ENCODE measurements at regions not wholly inside any gene's neighbourhood (a gene's known extent, or its start where the extent isn't known, plus 50 kb on each side); places are given as distances from the start of the nearest gene placed in this dataset.

DNA sequence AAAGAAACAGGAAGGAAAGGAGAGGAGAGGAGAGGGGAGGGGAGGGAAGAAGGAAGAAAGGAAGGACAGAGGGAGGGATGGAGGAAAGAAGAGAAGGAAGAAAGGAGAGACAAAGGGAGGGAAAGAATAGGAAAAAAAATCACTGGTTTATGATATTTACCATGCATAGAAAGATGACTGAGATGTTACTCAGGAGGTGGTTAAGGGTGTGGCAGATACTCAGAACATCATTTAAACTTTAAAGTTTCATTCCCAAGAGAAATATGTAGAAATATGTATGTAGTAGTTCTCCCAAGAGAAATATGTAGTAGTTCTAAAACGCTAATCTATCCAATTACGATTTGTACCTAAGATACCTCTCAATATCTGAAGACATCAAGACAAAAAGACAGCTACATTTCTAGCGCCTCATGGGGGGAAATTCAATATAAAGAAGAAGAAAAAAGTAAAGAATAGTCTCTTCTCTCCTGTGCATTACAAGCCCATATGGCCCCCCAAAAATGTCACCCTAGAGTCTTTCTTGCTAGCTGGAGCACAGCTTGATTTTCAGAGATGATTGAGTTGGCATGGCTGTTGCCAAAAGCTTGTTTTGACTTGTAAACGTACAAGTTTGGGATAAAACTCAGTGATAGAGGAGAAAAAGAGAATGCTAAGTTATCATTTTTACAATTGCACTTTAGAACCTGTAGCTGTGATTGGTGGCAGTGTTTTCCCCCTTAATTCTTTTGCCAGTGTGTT, 539.2 kb downstream of the CDH26 start:
- Histone ChIP-seq H3K36me3 (no peaks in the 10 kb centered on the region), H3K27ac (no peak overlapping the region), H3K9me3 (replicated peaks) (no peaks in the 10 kb centered on the region), H3K4me3 (no peak overlapping the region), H3K27me3 (replicated peaks) (no peaks in the 10 kb centered on the region; the same call in 1 of the 2 replicates), H3K4me1 (replicated peaks) (no peaks in the 10 kb centered on the region)
- DNase-seq (ENCODE audit: low read depth in 1 of 2, low spot score in 2 of 2): no peak

GRCh38 chr20:60500038-60500701, 541.9 kb downstream of the CDH26 start:
- no peak overlapping the region for H3K4me3 ChIP-seq
- no peaks in the 10 kb centered on the region for H3K36me3 ChIP-seq
- no peaks in the 10 kb centered on the region for H3K4me1 ChIP-seq (replicated peaks)
- no peaks in the 10 kb centered on the region for H3K9me3 ChIP-seq (replicated peaks)
- 0 out of 2 replicates have a peak, but pooled peaks cover 5% of the 10 kb centered on the region for H3K27me3 ChIP-seq (replicated peaks)
- H3K27ac ChIP-seq: no peak overlapping the region
- no peak for DNase-seq (ENCODE audit: low read depth in 1 of 2, low spot score in 2 of 2)

GRCh38 chr20:60501048-60501447, 542.8 kb downstream of the CDH26 start:
- Histone ChIP-seq H3K9me3 (replicated peaks) (no peaks in the 10 kb centered on the region), H3K4me1 (replicated peaks) (no peaks in the 10 kb centered on the region), H3K27me3 (replicated peaks) (0 out of 2 replicates have a peak, but pooled peaks cover 5% of the 10 kb centered on the region), H3K27ac (no peak overlapping the region), H3K36me3 (no peaks in the 10 kb centered on the region), H3K4me3 (no peak overlapping the region)
- no peak for DNase-seq (ENCODE audit: low read depth in 1 of 2, low spot score in 2 of 2)

DNA sequence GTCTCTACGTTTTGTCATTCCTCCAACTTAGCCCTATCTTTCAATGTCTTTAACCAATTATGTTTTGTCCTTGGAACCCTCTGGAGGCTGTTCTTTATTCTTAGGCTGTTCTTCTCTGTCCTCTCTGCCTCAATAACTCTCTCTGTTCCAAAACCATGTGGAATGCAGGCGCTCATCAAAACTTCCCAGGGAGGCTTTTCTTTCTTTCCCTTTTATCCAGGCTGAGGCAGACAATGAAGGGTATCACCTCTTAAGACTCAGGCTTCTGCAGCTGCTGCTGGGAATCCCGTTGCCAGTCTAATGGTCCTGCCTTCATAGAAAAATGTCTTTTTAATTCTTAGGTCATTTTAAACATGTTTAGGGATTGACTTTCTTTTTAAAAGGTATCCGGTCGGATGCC, 544.7 kb downstream of the CDH26 start:
- H3K4me3 ChIP-seq: no peak overlapping the region
- H3K9me3 ChIP-seq (replicated peaks): no peaks in the 10 kb centered on the region
- no peak overlapping the region for H3K27ac ChIP-seq
- H3K27me3 ChIP-seq (replicated peaks): 0 out of 2 replicates have a peak, but pooled peaks cover 5% of the 10 kb centered on the region
- H3K4me1 ChIP-seq (replicated peaks): no peaks in the 10 kb centered on the region
- DNase-seq (ENCODE audit: low read depth in 1 of 2, low spot score in 2 of 2): no peak
- H3K36me3 ChIP-seq: no peaks in the 10 kb centered on the region

- no peaks in the 10 kb centered on the region for H3K4me1 ChIP-seq (replicated peaks)
- H3K9me3 ChIP-seq (replicated peaks): no peaks in the 10 kb centered on the region
- no peak overlapping the region for H3K4me3 ChIP-seq
- DNase-seq (ENCODE audit: low read depth in 1 of 2, low spot score in 2 of 2): no peak
- H3K27me3 ChIP-seq (replicated peaks): 0 out of 2 replicates have a peak, but pooled peaks cover 5% of the 10 kb centered on the region
- H3K36me3 ChIP-seq: no peaks in the 10 kb centered on the region
- no peak overlapping the region for H3K27ac ChIP-seq
Observed at GRCh38 chr20:60505423-60505822, 547.2 kb downstream of the CDH26 start.

DNA sequence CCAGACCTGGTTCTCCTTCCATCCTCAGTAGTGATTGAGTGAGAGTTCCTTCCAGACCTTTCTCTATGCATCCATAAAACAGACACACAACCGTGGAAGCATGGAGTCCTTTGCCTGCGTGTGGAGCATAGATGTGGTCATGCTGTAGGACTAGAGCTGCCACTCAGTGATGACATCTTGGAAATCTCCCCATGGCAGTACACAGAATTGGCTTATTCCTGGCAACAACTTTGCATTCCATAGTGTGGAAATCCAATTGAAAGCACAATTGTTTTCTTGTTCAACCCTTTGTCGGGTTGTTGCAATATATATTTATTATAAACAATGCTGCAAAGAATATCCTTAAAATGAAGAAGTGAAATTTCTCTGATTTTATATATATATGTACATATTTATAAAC, 547.8 kb downstream of the CDH26 start:
- Histone ChIP-seq H3K27me3 (replicated peaks) (0 out of 2 replicates have a peak, but pooled peaks cover 5% of the 10 kb centered on the region), H3K27ac (no peak overlapping the region), H3K36me3 (no peaks in the 10 kb centered on the region), H3K4me3 (no peak overlapping the region), H3K9me3 (replicated peaks) (no peaks in the 10 kb centered on the region), H3K4me1 (replicated peaks) (no peaks in the 10 kb centered on the region)
- DNase-seq (ENCODE audit: low read depth in 1 of 2, low spot score in 2 of 2): no peak

DNA sequence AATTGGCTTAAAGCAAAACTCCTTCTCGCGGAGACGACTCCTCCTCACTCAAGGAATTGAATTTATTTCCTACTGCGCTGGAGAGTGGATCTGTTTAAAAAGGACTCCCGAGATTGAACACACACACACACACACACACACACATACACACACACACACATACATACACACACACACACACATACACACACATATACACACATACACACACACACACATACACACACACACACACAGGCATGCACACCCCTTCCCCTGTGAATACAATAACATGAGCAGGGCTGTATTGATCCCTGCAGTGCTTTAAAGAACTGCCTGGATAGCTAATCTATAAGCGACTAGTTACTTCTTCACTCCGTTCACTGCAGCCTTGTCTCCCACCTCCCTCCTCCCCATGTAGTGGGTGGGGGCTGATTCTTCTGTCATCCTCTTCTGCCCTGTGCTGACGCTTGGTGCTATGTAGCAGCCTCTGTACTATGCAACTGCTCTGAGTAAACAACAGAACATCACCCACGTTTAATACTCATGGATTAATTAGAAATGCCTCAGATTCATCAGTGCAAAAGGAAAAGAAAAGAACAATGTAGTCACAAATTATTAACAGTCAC, 549.0 kb downstream of the CDH26 start:
- H3K27ac ChIP-seq: no peak overlapping the region
- H3K4me3 ChIP-seq: no peak overlapping the region
- H3K27me3 ChIP-seq (replicated peaks): 0 out of 2 replicates have a peak, but pooled peaks cover 5% of the 10 kb centered on the region
- H3K9me3 ChIP-seq (replicated peaks): peaks cover 4% of the 10 kb centered on the region; the same call in 1 of the 2 replicates
- peaks cover 7% of the 10 kb centered on the region for H3K4me1 ChIP-seq (replicated peaks)
- no peak for DNase-seq (ENCODE audit: low read depth in 1 of 2, low spot score in 2 of 2)
- no peaks in the 10 kb centered on the region for H3K36me3 ChIP-seq

DNA sequence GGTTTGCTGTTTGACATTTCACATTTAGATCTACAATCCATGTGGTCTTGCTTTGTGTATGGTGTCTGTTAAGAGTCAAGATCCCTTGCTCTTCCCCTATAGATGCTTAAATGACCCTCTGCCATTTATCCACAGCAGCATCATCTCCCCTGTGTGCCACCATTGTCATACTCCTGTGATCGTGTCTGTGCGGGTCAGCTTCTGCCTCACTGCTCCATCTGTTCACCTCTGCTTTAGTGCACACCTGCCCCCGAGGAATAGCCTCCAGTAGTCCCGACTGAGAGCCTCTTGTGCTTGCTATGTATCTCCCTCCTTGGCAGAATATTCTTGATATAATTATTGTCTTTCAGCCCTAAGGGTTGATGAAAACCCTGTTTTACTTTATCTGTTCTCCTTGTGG, 551.2 kb downstream of the CDH26 start:
- H3K36me3 ChIP-seq: no peaks in the 10 kb centered on the region
- H3K9me3 ChIP-seq (replicated peaks): peaks cover 4% of the 10 kb centered on the region
- no peaks in the 10 kb centered on the region for H3K27me3 ChIP-seq (replicated peaks)
- no peak for DNase-seq (ENCODE audit: low read depth in 1 of 2, low spot score in 2 of 2)
- H3K4me3 ChIP-seq: no peak overlapping the region
- H3K27ac ChIP-seq: no peak overlapping the region
- H3K4me1 ChIP-seq (replicated peaks): peaks cover 17% of the 10 kb centered on the region

GRCh38 chr20:60510356-60510755, 552.1 kb downstream of the CDH26 start:
- no peak for DNase-seq (ENCODE audit: low read depth in 1 of 2, low spot score in 2 of 2)
- H3K36me3 ChIP-seq: no peaks in the 10 kb centered on the region
- peaks cover 17% of the 10 kb centered on the region for H3K4me1 ChIP-seq (replicated peaks)
- no peak overlapping the region for H3K27ac ChIP-seq
- no peaks in the 10 kb centered on the region for H3K27me3 ChIP-seq (replicated peaks)
- H3K9me3 ChIP-seq (replicated peaks): peaks cover 4% of the 10 kb centered on the region
- H3K4me3 ChIP-seq: no peak overlapping the region

DNA sequence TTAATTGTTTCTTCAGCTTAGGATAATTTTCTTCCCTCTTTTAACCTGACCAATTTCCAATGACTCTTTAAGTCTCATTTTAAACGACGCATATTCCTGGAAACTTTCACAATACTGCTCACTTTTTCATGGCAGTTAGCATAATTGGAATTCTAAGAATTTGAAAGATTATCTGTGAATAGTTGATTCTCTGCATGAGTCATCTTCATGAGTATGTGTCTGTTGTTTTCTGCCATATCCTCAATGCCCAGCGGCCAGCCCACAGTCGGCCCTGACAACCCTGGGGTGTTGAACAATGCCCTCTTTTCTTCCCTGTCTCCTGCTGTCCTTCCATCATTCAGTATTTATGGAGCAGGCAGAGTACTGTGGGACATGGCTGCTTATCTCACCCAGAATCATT, 554.2 kb downstream of the CDH26 start:
- DNase-seq (ENCODE audit: low read depth in 1 of 2, low spot score in 2 of 2): peak; percentile 65 to 67
- Histone ChIP-seq H3K27ac (peak overlapping the region; percentile 68), H3K4me1 (replicated peaks) (peaks cover 17% of the 10 kb centered on the region), H3K9me3 (replicated peaks) (peaks cover 4% of the 10 kb centered on the region), H3K27me3 (replicated peaks) (no peaks in the 10 kb centered on the region), H3K4me3 (no peak overlapping the region), H3K36me3 (no peaks in the 10 kb centered on the region)

DNA sequence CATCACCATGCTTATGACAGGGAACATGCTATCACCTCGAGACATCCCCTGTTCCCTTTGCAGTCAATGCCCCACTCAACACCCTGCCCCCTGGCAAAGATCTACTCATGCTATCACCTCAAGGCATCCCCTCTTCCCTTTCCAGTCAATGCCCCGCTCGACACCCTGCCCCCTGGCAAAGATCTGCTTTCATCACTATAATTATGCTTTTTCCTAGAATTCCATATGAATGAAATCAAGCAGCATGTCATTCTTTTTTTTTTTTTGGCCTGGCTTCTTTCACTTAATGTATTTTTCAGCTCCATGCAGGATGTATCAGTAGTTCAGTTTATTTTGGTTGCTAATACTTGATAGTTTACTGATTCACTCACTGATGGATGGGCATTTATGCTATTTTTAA, 554.9 kb downstream of the CDH26 start:
- H3K4me1 ChIP-seq (replicated peaks): peaks cover 17% of the 10 kb centered on the region
- no peak for DNase-seq (ENCODE audit: low read depth in 1 of 2, low spot score in 2 of 2)
- no peaks in the 10 kb centered on the region for H3K27me3 ChIP-seq (replicated peaks)
- H3K4me3 ChIP-seq: no peak overlapping the region
- H3K27ac ChIP-seq: peak overlapping the region; percentile 60; the same call in 1 of the 2 replicates
- H3K9me3 ChIP-seq (replicated peaks): peaks cover 4% of the 10 kb centered on the region
- no peaks in the 10 kb centered on the region for H3K36me3 ChIP-seq

- no peak for DNase-seq (ENCODE audit: low read depth in 1 of 2, low spot score in 2 of 2)
- no peaks in the 10 kb centered on the region for H3K27me3 ChIP-seq (replicated peaks)
Observed at GRCh38 chr20:60516442-60516841, 558.2 kb downstream of the CDH26 start.

GRCh38 chr20:60518022-60518421, 559.8 kb downstream of the CDH26 start:
- no peak for DNase-seq (ENCODE audit: low read depth in 1 of 2, low spot score in 2 of 2)
- H3K27ac ChIP-seq: no peak overlapping the region
- H3K4me3 ChIP-seq: no peak overlapping the region
- H3K36me3 ChIP-seq: no peaks in the 10 kb centered on the region
- H3K4me1 ChIP-seq (replicated peaks): peaks cover 1% of the 10 kb centered on the region
- H3K27me3 ChIP-seq (replicated peaks): no peaks in the 10 kb centered on the region; the same call in 1 of the 2 replicates
- H3K9me3 ChIP-seq (replicated peaks): no peaks in the 10 kb centered on the region; the same call in 1 of the 2 replicates

More at GRCh38 chr20:60516442-60516841, 558.2 kb downstream of the CDH26 start:
- no peak overlapping the region for H3K27ac ChIP-seq
- H3K36me3 ChIP-seq: no peaks in the 10 kb centered on the region
- no peak overlapping the region for H3K4me3 ChIP-seq
- H3K4me1 ChIP-seq (replicated peaks): peaks cover 17% of the 10 kb centered on the region
- peaks cover 2% of the 10 kb centered on the region for H3K9me3 ChIP-seq (replicated peaks)

- DNase-seq (ENCODE audit: low read depth in 1 of 2, low spot score in 2 of 2): no peak
- Histone ChIP-seq H3K36me3 (no peaks in the 10 kb centered on the region), H3K27ac (no peak overlapping the region), H3K27me3 (replicated peaks) (no peaks in the 10 kb centered on the region; the same call in 1 of the 2 replicates), H3K4me1 (replicated peaks) (no peaks in the 10 kb centered on the region), H3K4me3 (no peak overlapping the region), H3K9me3 (replicated peaks) (no peaks in the 10 kb centered on the region)
Observed at GRCh38 chr20:60525397-60525796, 567.2 kb downstream of the CDH26 start.
